K562 (cell line): ENCODE measurements at regions not wholly inside any gene's neighbourhood (a gene's known extent, or its start where the extent isn't known, plus 50 kb on each side); places are given as distances from the start of the nearest gene placed in this dataset.

Experiments used
- ATAC-seq: fragments of 200-7000 bp; cut with Tn5 transposase; 3 replicates; pipeline ENCODE4 v1.9.1; 2020; ENCODE audit warnings: moderate library complexity
- BruUV-seq: library from RNA; stranded (reverse); fragments of 400-500 nt; replicated peaks from 2 replicates; lab custom pipeline; 2021; lab: Mats Ljungman, UMichigan
- CTCF ChIA-PET: fragments of 300-600 bp; formaldehyde crosslinking; extraction: SDS; loops from one replicate; lab custom pipeline; 2021; ENCODE audit warnings: low intra/inter-chr PET ratio; lab: Yijun Ruan, JAX
- POLR2A ChIA-PET: fragments of 300-600, 350-650 bp; sonication (Branson Sonifier 250); formaldehyde crosslinking; extraction: SDS; loops from one replicate; lab custom pipeline; 2021; ENCODE audit warnings: antibody characterized with exemption, inconsistent platforms; lab: Yijun Ruan, JAX
- DNase-seq, 4 experiments: peaks; one replicate each; pipeline versions ENCODE4 v3.0.0 to v3.0.0-alpha.2; 2011 to 2018; ENCODE audit warnings: low spot score in 3 of 4, mixed read lengths in 3 of 4; ENCODE audit errors: extremely low read depth in 1 of 4
- FAIRE-seq: peaks from 2 replicates; lab custom pipeline; 2011; peaks lifted over from hg19 to GRCh38; lab: Jason Lieb, UNC
- H2AFZ ChIP-seq: 2 replicates; pipeline ENCODE4 v1.6.0; 2011; ENCODE audit warnings: low read depth, low read length, control low read depth, inconsistent platforms
- H3K27ac ChIP-seq: fragments of 200-600 bp; 3 replicates; pipeline ENCODE4 v1.8.0; 2011; ENCODE audit warnings: low read depth, mild to moderate bottlenecking, control low read depth, inconsistent platforms, low read length, moderate library complexity, mixed read lengths; ENCODE audit errors: extremely low read depth
- H3K27me3 ChIP-seq, 2 experiments: fragments of 300-600 bp in 1 of 2; 2 replicates in 1 of 2; 3 replicates in 1 of 2; pipeline versions ENCODE4 v1.6.0 to v1.8.0; 2011; ENCODE audit warnings: inconsistent platforms in 2 of 2, low read length in 2 of 2, mild to moderate bottlenecking in 1 of 2, mixed read lengths in 1 of 2, moderate library complexity in 1 of 2; ENCODE audit not compliant: control insufficient read depth in 2 of 2, insufficient read depth in 2 of 2
- H3K36me3 ChIP-seq: fragments of 300-600 bp; 3 replicates; pipeline ENCODE4 v1.8.0; 2011; ENCODE audit warnings: mild to moderate bottlenecking, low read length, inconsistent platforms; ENCODE audit not compliant: control insufficient read depth, insufficient read depth
- H3K4me1 ChIP-seq, 2 experiments: fragments of 200-600 bp in 1 of 2; replicated peaks in 1 of 2; 2 replicates in 1 of 2; 3 replicates in 1 of 2; pipeline versions ENCODE4 v1.5.1 to v1.8.0; 2011; ENCODE audit warnings: inconsistent platforms in 2 of 2, low read length in 2 of 2, mild to moderate bottlenecking in 1 of 2, mixed read lengths in 1 of 2, moderate library complexity in 1 of 2; ENCODE audit not compliant: control insufficient read depth in 2 of 2, insufficient read depth in 2 of 2
- H3K4me2 ChIP-seq: 2 replicates; pipeline ENCODE4 v1.6.1; 2011; ENCODE audit warnings: low read length, control low read depth, inconsistent platforms, mixed read lengths; ENCODE audit not compliant: insufficient read depth
- H3K4me3 ChIP-seq: fragments of 200-600 bp; sonication (generic), shearing (Covaris generic); 2 replicates; pipeline ENCODE4 v1.5.1; 2016; ENCODE audit warnings: control low read depth, inconsistent platforms
- H3K79me2 ChIP-seq: fragments of 200-600 bp; 3 replicates; pipeline ENCODE4 v1.8.0; 2011; ENCODE audit warnings: low read length, inconsistent platforms; ENCODE audit not compliant: control insufficient read depth, insufficient read depth
- H3K9ac ChIP-seq, 2 experiments: 2 replicates each; pipeline versions ENCODE4 v1.6.0 to v1.6.1; 2011; ENCODE audit warnings: low read depth in 2 of 2, low read length in 2 of 2, control low read depth in 1 of 2, inconsistent platforms in 1 of 2, mild to moderate bottlenecking in 1 of 2, mixed read lengths in 1 of 2; ENCODE audit not compliant: insufficient read depth in 1 of 2
- H3K9me1 ChIP-seq: one replicate; pipeline ENCODE4 v1.6.0; 2011; ENCODE audit warnings: inconsistent platforms, mild to moderate bottlenecking, low read length, moderate library complexity; ENCODE audit not compliant: control insufficient read depth, insufficient read depth
- H3K9me3 ChIP-seq: replicated peaks from 2 replicates; pipeline ENCODE4 v1.5.1; 2011; ENCODE audit warnings: low read depth, low read length, inconsistent platforms; ENCODE audit not compliant: control insufficient read depth, insufficient read depth
- H4K20me1 ChIP-seq: replicated peaks from 2 replicates; pipeline ENCODE4 v1.6.1; 2011; ENCODE audit warnings: low read length, inconsistent platforms, mixed read lengths; ENCODE audit not compliant: control insufficient read depth, insufficient read depth
- AFF1 ChIP-seq, 2 experiments: fragments of 450-650 bp; IDR thresholded peaks; 2 replicates each; pipeline ENCODE4 v1.6.1; 2018; ENCODE audit warnings: mild to moderate bottlenecking in 2 of 2, low read depth in 1 of 2; ENCODE audit not compliant: partially characterized antibody in 2 of 2
- AFF4 ChIP-seq: sonication (generic); formaldehyde crosslinking; IDR thresholded peaks from 2 replicates; pipeline ENCODE4 v1.8.0; 2023; ENCODE audit warnings: mild to moderate bottlenecking, missing genetic modification reagents
- in situ Hi-C: fragments of 300-500 bp; cut with MboI; formaldehyde crosslinking; loops from 4 replicates; pipeline ENCODE4 v1.15.0; 2018; ENCODE audit warnings: inconsistent platforms, mixed read lengths
- intact Hi-C: fragments of 100-400 bp; cut with micrococcal nuclease; formaldehyde crosslinking; loops from 2 replicates; pipeline ENCODE4 v1.14.2; 2022

GRCh38 chr12:87836190-87836589, 193.0 kb downstream of the C12orf50 start:
- Histone ChIP-seq H3K4me2 (no peak overlapping the region), H3K27ac (no peak overlapping the region), H3K4me3 (no peak overlapping the region), H3K9me3 (no peaks in the 10 kb centered on the region; the same call in 1 of the 2 replicates), H3K4me1 (no peaks in the 10 kb centered on the region), H3K9me1 (no peaks in the 10 kb centered on the region), H2AFZ (no peak overlapping the region), H3K9ac (no peak overlapping the region), H3K27me3 (no peaks in the 10 kb centered on the region), H4K20me1 (no peaks in the 10 kb centered on the region), H3K79me2 (no peaks in the 10 kb centered on the region), H3K36me3 (no peaks in the 10 kb centered on the region)
- ChIA-PET POLR2A (no interaction called here), CTCF (no interaction called here)
- TF ChIP-seq AFF4 (CRISPR knock-in tag) (no peak), AFF1 (IDR thresholded peaks at IDR 0.05; ENCODE audit: low read depth in 1 of 2, partially characterized antibody in 2 of 2) (no peak)
- FAIRE-seq, result no peak
- in situ Hi-C loops, result no loop called here
- BruUV-seq, result no TSS peak
- no peak for DNase-seq
- ATAC-seq, result no peak
- intact Hi-C loops, result no loop called here
